PFSK-1 (cell line): ENCODE measurements at regions not wholly inside any gene's neighbourhood (a gene's known extent, or its start where the extent isn't known, plus 50 kb on each side); places are given as distances from the start of the nearest gene placed in this dataset.

Experiments used
- FOXP2 ChIP-seq: optimal IDR thresholded peaks from 2 replicates; pipeline ENCODE3; 2011; ENCODE audit warnings: borderline replicate concordance, control low read depth, inconsistent platforms; ENCODE audit not compliant: insufficient read depth; ENCODE audit errors: extremely low read length, extremely low read depth
- POLR2AphosphoS5 ChIP-seq: IDR thresholded peaks from 2 replicates; pipeline ENCODE4 v1.6.1; 2012; ENCODE audit warnings: low read depth, mild to moderate bottlenecking, control low read depth, low read length, moderate library complexity
- REST ChIP-seq, 2 experiments: IDR thresholded peaks; 2 replicates each; pipeline versions ENCODE4 v1.6.1 to v1.8.0; 2011 to 2012; ENCODE audit warnings: low read depth in 2 of 2, low read length in 2 of 2, control low read depth in 1 of 2, inconsistent platforms in 1 of 2, mild to moderate bottlenecking in 1 of 2, moderate library complexity in 1 of 2; ENCODE audit not compliant: insufficient read depth in 1 of 2
- SIN3A ChIP-seq: IDR thresholded peaks from 2 replicates; pipeline ENCODE4 v1.6.1; 2012; ENCODE audit warnings: mild to moderate bottlenecking, low read length, moderate library complexity, borderline replicate concordance; ENCODE audit not compliant: insufficient read depth
- TAF1 ChIP-seq: IDR thresholded peaks from 2 replicates; pipeline ENCODE4 v1.6.1; 2012; ENCODE audit warnings: low read length, control low read depth, borderline replicate concordance; ENCODE audit not compliant: insufficient read depth

GRCh38 chr15:52857471-52857870 is 67.3 kb upstream of the ONECUT1 start:
- no peak for TF ChIP-seq REST (IDR thresholded peaks at IDR 0.05; ENCODE audit: insufficient read depth in 1 of 2, low read depth in 2 of 2, low read length in 2 of 2)
- no peak for TF ChIP-seq TAF1
- no peak for TF ChIP-seq SIN3A
- TF ChIP-seq FOXP2, result no peak
- no peak for TF ChIP-seq POLR2AphosphoS5

GRCh38 chr15:52856286-52856685 is 66.2 kb upstream of the ONECUT1 start:
- TF ChIP-seq SIN3A, result no peak

GRCh38 chr15:52855157-52855556 is 65.0 kb upstream of the ONECUT1 start:
- TF ChIP-seq POLR2AphosphoS5, result no peak
- no peak for TF ChIP-seq REST (IDR thresholded peaks at IDR 0.05; ENCODE audit: insufficient read depth in 1 of 2, low read depth in 2 of 2, low read length in 2 of 2)
- no peak for TF ChIP-seq SIN3A
- no peak for TF ChIP-seq TAF1
- TF ChIP-seq FOXP2, result no peak

GRCh38 chr15:52844823-52845222 is 54.7 kb upstream of the ONECUT1 start:
- no peak for TF ChIP-seq POLR2AphosphoS5
- no peak for TF ChIP-seq FOXP2
- TF ChIP-seq SIN3A, result no peak
- TF ChIP-seq REST (IDR thresholded peaks at IDR 0.05; ENCODE audit: insufficient read depth in 1 of 2, low read depth in 2 of 2, low read length in 2 of 2), result no peak
- TF ChIP-seq TAF1, result no peak
